Muscle layer of colon (tissue), 2 donors: ENCODE measurements at regions not wholly inside any gene's neighbourhood (a gene's known extent, or its start where the extent isn't known, plus 50 kb on each side); places are given as distances from the start of the nearest gene placed in this dataset.
"Not testable (repeated sequence)": the region's sequence is repeated elsewhere in the genome, so short reads cannot be mapped to it uniquely, and the experiment has no call there.

Experiments used
- H3K27ac ChIP-seq: one replicate; pipeline ENCODE4 v1.7.0; 2013; ENCODE audit warnings: low read depth, mild to moderate bottlenecking, low read length, moderate library complexity
- H3K27me3 ChIP-seq, 2 donors: one replicate each; pipeline ENCODE4 v1.7.0; 2013; ENCODE audit warnings: low read length in 2 of 2, mild to moderate bottlenecking in 2 of 2; ENCODE audit not compliant: insufficient read depth in 2 of 2, control insufficient read depth in 1 of 2
- H3K36me3 ChIP-seq: one replicate; pipeline ENCODE4 v1.7.0; 2013; ENCODE audit warnings: mild to moderate bottlenecking, low read length; ENCODE audit not compliant: insufficient read depth
- H3K4me1 ChIP-seq: one replicate; pipeline ENCODE4 v1.7.0; 2013; ENCODE audit warnings: mild to moderate bottlenecking, low read length; ENCODE audit not compliant: insufficient read depth
- H3K4me3 ChIP-seq, 2 donors: one replicate each; pipeline ENCODE4 v1.7.0; 2013; ENCODE audit warnings: low read length in 2 of 2, low read depth in 1 of 2, mild to moderate bottlenecking in 1 of 2, moderate library complexity in 1 of 2
- H3K9ac ChIP-seq: one replicate; pipeline ENCODE4 v1.7.0; 2013; ENCODE audit warnings: low read length
- H3K9me3 ChIP-seq: one replicate; pipeline ENCODE4 v1.7.0; 2013; ENCODE audit warnings: mild to moderate bottlenecking, low read length
- donor health status: abdominal sarcoma.
- donor health status: Adenocarcinoma of cecum.

DNA sequence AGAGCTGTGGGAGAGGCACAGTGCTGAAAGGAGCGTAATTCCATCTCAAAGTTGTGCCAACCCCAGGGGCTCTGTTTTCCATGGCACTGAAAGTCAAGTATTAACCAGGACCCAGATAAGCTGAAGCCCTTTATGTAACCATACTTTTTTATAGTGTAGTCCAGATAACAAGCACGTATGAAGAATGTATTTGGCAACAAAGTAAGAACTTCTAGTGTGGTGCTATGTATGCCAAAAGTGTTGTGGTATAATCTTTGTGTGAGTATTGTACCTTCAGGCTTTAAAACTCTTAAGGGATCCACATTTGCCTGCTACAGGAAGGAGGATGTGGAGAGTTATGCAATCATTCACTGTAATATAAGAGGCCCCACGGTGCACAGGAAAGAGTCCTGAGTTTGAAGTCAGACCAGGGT lies 129.4 kb downstream of the IBTK start:
- H3K36me3 ChIP-seq = no peaks in the 10 kb centered on the region
- H3K4me1 ChIP-seq = no peaks in the 10 kb centered on the region
- no peaks in the 10 kb centered on the region for H3K27me3 ChIP-seq
- no peak overlapping the region for H3K9ac ChIP-seq
- H3K27ac ChIP-seq = no peak overlapping the region
- H3K9me3 ChIP-seq = no peaks in the 10 kb centered on the region
- no peak overlapping the region for H3K4me3 ChIP-seq

DNA sequence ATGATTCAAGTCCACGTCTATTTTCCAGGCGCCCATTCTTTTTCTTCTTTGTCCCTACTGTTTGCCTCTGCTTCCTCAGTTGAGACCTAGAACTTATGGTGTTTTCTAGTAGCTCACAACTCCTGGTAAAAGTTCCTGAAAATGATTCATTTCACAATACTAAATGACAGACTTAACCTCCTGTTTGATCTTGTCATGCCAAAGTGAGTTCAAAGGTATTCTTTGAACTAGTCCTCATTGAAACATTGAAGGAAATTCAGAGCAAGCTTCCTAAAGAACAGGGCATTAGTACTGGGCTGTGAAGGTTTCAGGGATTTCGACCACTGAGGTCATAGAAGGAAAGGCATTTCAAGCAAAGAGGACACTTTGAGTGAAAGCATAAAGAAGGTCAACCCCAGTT lies 132.8 kb downstream of the IBTK start:
- Histone ChIP-seq H3K27me3 (no peaks in the 10 kb centered on the region), H3K9me3 (peaks cover under 1% of the 10 kb centered on the region), H3K9ac (no peak overlapping the region), H3K36me3 (no peaks in the 10 kb centered on the region), H3K4me3 (no peak overlapping the region), H3K27ac (no peak overlapping the region), H3K4me1 (no peaks in the 10 kb centered on the region)

DNA sequence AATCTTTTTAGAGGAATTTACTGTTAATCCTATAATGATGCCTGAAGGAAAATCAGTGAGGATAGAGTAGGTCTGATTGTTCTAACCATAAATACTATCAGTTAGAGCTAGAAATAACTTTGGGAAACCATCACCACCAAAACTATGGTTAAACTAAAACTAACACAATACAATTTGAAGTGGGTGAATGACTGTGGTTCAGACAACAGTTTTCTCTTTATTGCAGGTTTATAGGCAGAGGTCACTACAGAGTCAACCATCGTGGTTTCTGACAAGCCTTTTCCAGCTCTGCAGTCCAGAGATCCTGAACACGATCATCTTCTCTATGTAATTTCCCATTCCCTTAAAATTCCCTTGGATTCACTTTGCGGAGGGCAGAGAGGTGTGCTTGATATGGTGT lies 134.3 kb downstream of the IBTK start:
- Histone ChIP-seq H3K9me3 (peaks cover 9% of the 10 kb centered on the region), H3K27ac (no peak overlapping the region), H3K4me3 (no peak overlapping the region), H3K9ac (no peak overlapping the region), H3K36me3 (no peaks in the 10 kb centered on the region), H3K27me3 (no peaks in the 10 kb centered on the region), H3K4me1 (no peaks in the 10 kb centered on the region)

DNA sequence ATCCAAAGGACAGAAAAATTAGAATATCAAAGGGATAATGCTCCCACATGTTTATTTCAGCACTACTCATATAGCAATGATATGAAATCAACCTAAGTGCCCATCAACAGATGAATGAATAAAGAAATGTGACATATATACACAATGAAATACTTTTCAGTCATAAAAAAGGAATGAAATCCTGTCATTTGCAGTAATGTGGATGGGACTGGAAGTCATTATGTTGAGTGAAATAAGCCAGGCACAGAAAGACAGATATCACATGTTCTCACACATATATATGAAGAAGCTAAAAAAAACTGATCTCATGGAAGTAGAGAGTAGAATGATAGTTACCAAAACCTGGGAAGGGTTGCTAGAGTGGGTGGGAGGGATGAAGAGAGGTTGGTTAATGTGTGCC lies 135.7 kb downstream of the IBTK start:
- Histone ChIP-seq H3K27ac (no peak overlapping the region), H3K27me3 (no peaks in the 10 kb centered on the region), H3K4me3 (no peak overlapping the region), H3K9ac (no peak overlapping the region), H3K9me3 (peaks cover 9% of the 10 kb centered on the region), H3K36me3 (no peaks in the 10 kb centered on the region), H3K4me1 (no peaks in the 10 kb centered on the region)

DNA sequence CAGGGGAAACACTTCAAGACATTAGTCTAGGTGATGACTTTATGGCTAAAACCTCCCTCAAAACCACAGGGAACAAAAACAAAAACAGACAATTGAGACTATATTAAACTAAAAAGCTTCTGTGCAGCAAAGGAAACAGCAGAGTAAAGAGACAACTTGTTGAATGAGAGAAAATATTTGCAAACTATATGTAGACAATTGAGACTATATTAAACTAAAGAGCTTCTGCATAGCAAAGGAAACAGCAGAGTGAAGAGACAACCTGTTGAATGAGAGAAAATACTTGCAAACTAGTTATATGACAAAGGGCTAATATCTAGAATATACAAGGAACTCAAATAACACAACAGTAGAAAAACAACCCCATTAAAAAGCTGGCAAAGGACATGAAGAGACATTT lies 136.4 kb downstream of the IBTK start:
- Histone ChIP-seq H3K27me3 (no peaks in the 10 kb centered on the region), H3K4me1 (no peaks in the 10 kb centered on the region), H3K27ac (no peak overlapping the region), H3K9me3 (peaks cover 9% of the 10 kb centered on the region), H3K36me3 (no peaks in the 10 kb centered on the region), H3K4me3 (no peak overlapping the region), H3K9ac (no peak overlapping the region)

DNA sequence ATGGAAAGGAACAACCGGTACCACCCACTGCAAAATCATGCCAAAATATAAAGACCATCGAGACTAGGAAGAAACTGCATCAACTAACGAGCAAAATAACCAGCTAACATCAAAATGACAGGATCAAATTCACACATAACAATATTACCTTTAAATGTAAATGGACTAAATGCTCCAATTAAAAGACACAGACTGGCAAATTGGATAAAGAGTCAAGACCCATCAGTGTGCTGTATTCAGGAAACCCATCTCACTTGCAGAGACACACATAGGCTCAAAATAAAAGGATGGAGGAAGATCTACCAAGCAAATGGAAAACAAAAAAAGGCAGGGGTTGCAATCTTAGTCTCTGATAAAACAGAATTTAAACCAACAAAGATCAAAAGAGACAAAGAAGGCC lies 144.4 kb downstream of the IBTK start:
- H3K9me3 ChIP-seq, H3K9ac ChIP-seq, H3K4me1 ChIP-seq, H3K36me3 ChIP-seq, H3K27ac ChIP-seq, H3K27me3 ChIP-seq, H3K4me3 ChIP-seq: not testable (repeated sequence)

DNA sequence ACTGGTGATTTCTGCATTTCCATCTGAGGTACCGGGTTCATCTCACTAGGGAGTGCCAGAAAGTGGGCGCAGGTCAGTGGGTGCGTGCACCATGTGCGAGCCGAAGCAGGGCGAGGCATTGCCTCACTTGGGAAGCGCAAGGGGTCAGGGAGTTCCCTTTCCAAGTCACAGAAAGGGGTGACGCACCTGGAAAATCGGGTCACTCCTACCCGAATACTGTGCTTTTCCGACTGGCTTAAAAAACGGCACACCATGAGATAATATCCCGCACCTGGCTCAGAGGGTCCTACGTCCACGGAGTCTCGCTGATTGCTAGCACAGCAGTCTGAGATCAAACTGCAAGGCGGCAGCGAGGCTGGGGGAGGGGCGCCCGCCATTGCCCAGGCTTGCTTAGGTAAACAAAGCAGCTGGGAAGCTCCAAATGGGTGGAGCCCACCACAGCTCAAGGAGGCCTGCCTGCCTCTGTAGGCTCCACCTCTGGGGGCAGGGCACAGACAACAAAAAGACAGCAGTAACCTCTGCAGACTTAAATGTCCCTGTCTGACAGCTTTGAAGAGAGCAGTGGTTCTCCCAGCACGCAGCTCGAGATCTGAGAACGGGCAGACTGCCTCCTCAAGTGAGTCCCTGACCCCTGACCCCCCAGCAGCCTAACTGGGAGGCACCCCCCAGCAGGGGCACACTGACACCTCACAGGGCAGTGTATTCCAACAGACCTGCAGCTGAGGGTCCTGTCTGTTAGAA lies 146.0 kb downstream of the IBTK start:
- H3K9ac ChIP-seq, H3K9me3 ChIP-seq, H3K36me3 ChIP-seq, H3K27ac ChIP-seq, H3K4me3 ChIP-seq, H3K4me1 ChIP-seq, H3K27me3 ChIP-seq: not testable (repeated sequence)

DNA sequence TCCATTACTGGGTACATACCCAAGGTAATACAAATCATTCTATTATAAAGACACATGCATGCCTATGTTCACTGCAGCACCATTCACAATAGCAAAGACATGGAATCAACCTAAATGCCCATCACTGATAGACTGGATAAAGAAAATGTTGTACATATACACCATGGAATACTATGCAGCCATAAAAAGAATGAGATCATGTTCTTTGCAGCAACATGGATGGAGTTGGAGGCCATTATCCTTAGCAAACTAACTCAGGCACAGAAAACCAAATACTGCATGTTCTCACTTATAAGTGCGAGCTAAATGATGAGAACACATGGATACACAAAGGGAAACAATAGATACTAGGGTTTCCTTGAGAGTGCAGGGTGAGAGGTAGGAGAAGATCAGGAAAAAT lies 146.8 kb downstream of the IBTK start:
- H3K4me3 ChIP-seq, H3K9ac ChIP-seq, H3K27me3 ChIP-seq, H3K36me3 ChIP-seq, H3K9me3 ChIP-seq, H3K27ac ChIP-seq, H3K4me1 ChIP-seq: not testable (repeated sequence)

DNA sequence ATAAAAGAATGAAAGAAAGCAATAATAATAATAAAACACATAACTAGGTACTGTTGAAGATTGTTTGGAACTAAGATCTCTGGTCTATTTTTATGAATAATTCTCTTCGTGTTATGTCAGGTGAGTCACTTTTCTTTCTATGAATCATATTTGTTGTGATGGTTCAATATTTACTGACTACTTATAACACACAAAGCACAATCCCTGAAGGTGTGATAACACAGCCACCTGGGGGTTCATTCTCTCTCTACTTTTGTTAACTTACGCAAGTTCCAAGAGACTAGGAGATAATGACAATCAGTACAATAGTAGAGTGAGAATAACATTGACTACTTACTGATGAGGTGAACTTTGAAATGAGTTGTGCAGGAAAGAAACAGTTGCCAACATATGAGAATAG lies 149.9 kb downstream of the IBTK start:
- H3K9me3 ChIP-seq = no peaks in the 10 kb centered on the region
- H3K4me1 ChIP-seq = no peaks in the 10 kb centered on the region
- no peak overlapping the region for H3K9ac ChIP-seq
- no peaks in the 10 kb centered on the region for H3K36me3 ChIP-seq
- no peak overlapping the region for H3K4me3 ChIP-seq
- no peaks in the 10 kb centered on the region for H3K27me3 ChIP-seq
- H3K27ac ChIP-seq = no peak overlapping the region

DNA sequence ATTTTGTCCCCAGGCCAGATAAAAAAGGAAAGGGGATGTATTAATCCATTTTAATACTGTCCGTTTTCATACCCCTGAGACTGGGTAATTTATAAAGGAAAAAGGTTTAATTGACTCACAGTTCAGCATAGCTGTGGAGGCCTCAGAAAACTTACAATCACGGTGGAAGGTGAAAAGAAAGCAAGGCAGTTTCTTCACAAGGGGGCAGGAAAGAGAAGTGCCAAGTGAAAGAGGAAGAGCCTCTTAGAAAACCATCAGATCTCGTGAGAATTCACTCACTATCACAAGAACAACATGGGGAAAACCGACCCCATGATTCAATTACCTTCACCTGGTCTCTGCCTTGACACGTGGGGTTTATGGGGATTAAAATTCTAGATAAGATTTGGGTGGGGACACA lies 152.5 kb downstream of the IBTK start:
- Histone ChIP-seq H3K36me3 (no peaks in the 10 kb centered on the region), H3K4me3 (no peak overlapping the region), H3K27ac (no peak overlapping the region), H3K27me3 (no peaks in the 10 kb centered on the region), H3K9ac (no peak overlapping the region), H3K9me3 (no peaks in the 10 kb centered on the region), H3K4me1 (no peaks in the 10 kb centered on the region)

DNA sequence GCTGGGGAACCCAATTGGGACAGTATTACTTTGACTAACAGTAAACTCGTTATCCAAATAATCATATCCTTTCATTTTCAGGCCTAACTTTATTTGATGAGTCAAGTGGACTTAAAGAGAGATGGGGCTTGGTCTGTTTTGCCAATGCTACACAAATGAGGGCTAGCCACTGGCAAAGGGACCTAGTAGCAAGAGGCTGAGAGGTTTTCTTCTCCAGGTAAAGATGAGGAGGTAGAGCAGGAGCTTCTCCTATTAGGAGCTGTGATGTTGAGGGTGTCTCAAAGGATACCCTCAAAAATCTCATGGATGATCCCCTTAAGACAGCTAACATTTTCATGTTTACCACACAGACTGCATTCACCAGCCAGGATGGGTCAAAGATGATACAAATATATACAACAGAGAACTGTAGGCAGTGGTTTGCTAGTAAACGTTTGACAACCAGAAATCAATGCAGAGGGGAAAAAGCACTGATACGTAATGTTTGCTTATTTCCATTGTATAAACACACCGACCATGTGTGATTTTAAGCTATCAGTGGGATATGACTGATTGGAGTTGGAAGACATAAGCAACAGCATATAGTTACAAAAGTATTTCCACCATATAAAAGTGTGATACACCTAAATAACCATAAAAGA lies 153.3 kb downstream of the IBTK start:
- H3K9me3 ChIP-seq = no peaks in the 10 kb centered on the region
- H3K27me3 ChIP-seq = no peaks in the 10 kb centered on the region
- no peak overlapping the region for H3K9ac ChIP-seq
- no peak overlapping the region for H3K4me3 ChIP-seq
- no peaks in the 10 kb centered on the region for H3K4me1 ChIP-seq
- no peaks in the 10 kb centered on the region for H3K36me3 ChIP-seq
- no peak overlapping the region for H3K27ac ChIP-seq
